ENCODE measurements at regions not wholly inside any gene's neighbourhood (a gene's known extent, or its start where the extent isn't known, plus 50 kb on each side); places are given as distances from the start of the nearest gene placed in this dataset.

GRCh38 chr2:134783912-134784311 is 54.5 kb upstream of the ACMSD start:
- TF ChIP-seq CTCF (IDR thresholded peaks at IDR 0.05) (no peak), POLR2AphosphoS5 (IDR thresholded peaks at IDR 0.05) (no peak)
